Neuronal stem cell (in vitro differentiated cells): ENCODE measurements at regions not wholly inside any gene's neighbourhood (a gene's known extent, or its start where the extent isn't known, plus 50 kb on each side); places are given as distances from the start of the nearest gene placed in this dataset.

Source experiments
- DNase-seq: peaks from one replicate; pipeline ENCODE4 v3.0.0-alpha.2; 2013; ENCODE audit warnings: low spot score
- H2AFZ ChIP-seq: one replicate; pipeline ENCODE4 v1.6.1; 2013; ENCODE audit warnings: mild to moderate bottlenecking, low read length, inconsistent platforms
- H2AK5ac ChIP-seq: 2 replicates; pipeline ENCODE4 v1.6.1; 2013; ENCODE audit warnings: low read depth, mild to moderate bottlenecking, inconsistent platforms, low read length, moderate library complexity, mixed read lengths
- H2BK120ac ChIP-seq: 2 replicates; pipeline ENCODE4 v1.6.1; 2013; ENCODE audit warnings: low read depth, mild to moderate bottlenecking, inconsistent platforms, low read length, moderate library complexity, mixed read lengths
- H2BK12ac ChIP-seq: one replicate; pipeline ENCODE4 v1.6.1; 2013; ENCODE audit warnings: low read length, inconsistent platforms
- H2BK15ac ChIP-seq: 2 replicates; pipeline ENCODE4 v1.6.1; 2013; ENCODE audit warnings: mild to moderate bottlenecking, low read length, inconsistent platforms, mixed read lengths
- H2BK5ac ChIP-seq: one replicate; pipeline ENCODE4 v1.6.1; 2013; ENCODE audit warnings: inconsistent platforms, mild to moderate bottlenecking, low read length, moderate library complexity
- H3K14ac ChIP-seq: one replicate; pipeline ENCODE4 v1.6.1; 2013; ENCODE audit warnings: low read length, inconsistent platforms
- H3K18ac ChIP-seq: 2 replicates; pipeline ENCODE4 v1.6.1; 2013; ENCODE audit warnings: low read length, inconsistent platforms
- H3K23ac ChIP-seq: 2 replicates; pipeline ENCODE4 v1.6.1; 2013; ENCODE audit warnings: low read depth, mild to moderate bottlenecking, mixed read lengths, low read length, inconsistent platforms; ENCODE audit not compliant: poor library complexity
- H3K27ac ChIP-seq: replicated peaks from 3 replicates; pipeline ENCODE4 v1.5.1; 2013; ENCODE audit warnings: low read length, inconsistent platforms
- H3K27me3 ChIP-seq, 3 experiments: 2 replicates each; pipeline ENCODE4 v1.6.1; 2013; ENCODE audit warnings: low read length in 3 of 3, mild to moderate bottlenecking in 2 of 3, inconsistent platforms in 1 of 3, low read depth in 1 of 3, mixed read lengths in 1 of 3, moderate library complexity in 1 of 3; ENCODE audit not compliant: control insufficient read depth in 3 of 3, insufficient read depth in 3 of 3
- H3K36me3 ChIP-seq, 2 donors: replicated peaks in 1 of 2; 2 replicates each; pipeline ENCODE4 v1.6.1; 2013; ENCODE audit warnings: low read length in 2 of 2; ENCODE audit not compliant: control insufficient read depth in 2 of 2, insufficient read depth in 2 of 2
- H3K4ac ChIP-seq: 2 replicates; pipeline ENCODE4 v1.6.1; 2013; ENCODE audit warnings: inconsistent platforms, mild to moderate bottlenecking, low read length, moderate library complexity
- H3K4me1 ChIP-seq, 2 donors: 1 replicate in 1 of 2; 2 replicates in 1 of 2; pipeline ENCODE4 v1.6.1; 2013; ENCODE audit warnings: low read length in 2 of 2, low read depth in 1 of 2; ENCODE audit not compliant: control insufficient read depth in 2 of 2, insufficient read depth in 1 of 2
- H3K4me2 ChIP-seq: one replicate; pipeline ENCODE4 v1.6.1; 2013; ENCODE audit warnings: mild to moderate bottlenecking, low read length, inconsistent platforms; ENCODE audit not compliant: insufficient read depth, poor library complexity, severe bottlenecking
- H3K4me3 ChIP-seq, 2 donors: 2 replicates each; pipeline ENCODE4 v1.5.1; 2013; ENCODE audit warnings: low read length in 2 of 2, mild to moderate bottlenecking in 2 of 2, inconsistent platforms in 1 of 2, moderate library complexity in 1 of 2
- H3K79me1 ChIP-seq: one replicate; pipeline ENCODE4 v1.6.1; 2013; ENCODE audit warnings: low read depth, mild to moderate bottlenecking, inconsistent platforms, low read length, moderate library complexity
- H3K9ac ChIP-seq: one replicate; pipeline ENCODE4 v1.6.1; 2013; ENCODE audit warnings: mild to moderate bottlenecking, low read depth, low read length, inconsistent platforms; ENCODE audit not compliant: poor library complexity
- H3K9me3 ChIP-seq, 2 donors: replicated peaks in 1 of 2; 2 replicates each; pipeline versions ENCODE3 to v1.6.1; 2013; ENCODE audit warnings: low read length in 2 of 2, mild to moderate bottlenecking in 2 of 2, inconsistent platforms in 1 of 2, low read depth in 1 of 2, mixed read lengths in 1 of 2, moderate library complexity in 1 of 2; ENCODE audit not compliant: control insufficient read depth in 2 of 2, insufficient read depth in 1 of 2
- H4K8ac ChIP-seq: one replicate; pipeline ENCODE4 v1.6.1; 2013; ENCODE audit warnings: low read depth, mild to moderate bottlenecking, inconsistent platforms, low read length, moderate library complexity
- H4K91ac ChIP-seq: one replicate; pipeline ENCODE4 v1.6.1; 2013; ENCODE audit warnings: low read length, low read depth, mild to moderate bottlenecking, inconsistent platforms; ENCODE audit not compliant: poor library complexity
- WGBS, 2 donors: extraction: QIAGEN DNeasy Blood & Tissue Kit; methylation state at CpG; one replicate each; pipeline ENCODE4 v1.1.7; 2013; ENCODE audit warnings: missing lambda C conversion rate in 2 of 2, mixed read lengths in 1 of 2; ENCODE audit not compliant: insufficient read length in 2 of 2, insufficient replicate concordance in 1 of 2; ENCODE audit errors: extremely low coverage in 2 of 2; 5-methylcytosine and 5-hydroxymethylcytosine counted together

DNA sequence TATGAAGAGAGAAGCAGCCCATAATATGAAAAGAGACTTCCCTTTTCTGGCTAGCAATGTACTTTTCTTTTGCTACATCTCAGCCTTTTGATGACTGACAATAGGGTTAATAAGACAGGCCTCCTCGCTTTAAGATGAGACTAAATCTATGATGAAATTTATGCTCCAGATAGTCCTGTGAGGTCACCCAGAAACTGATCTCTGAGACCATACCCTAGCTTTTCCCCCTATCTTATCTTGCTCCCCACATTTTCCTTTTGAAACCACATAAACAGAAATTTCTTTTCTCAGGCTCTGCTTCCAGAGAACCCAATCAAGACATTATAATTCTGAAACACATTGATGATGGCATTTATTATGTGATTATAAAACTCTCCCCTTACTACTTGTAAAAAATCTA, 168.8 kb upstream of the CADM2 start:
- Histone ChIP-seq H3K4me3 (no peak overlapping the region), H2BK12ac (no peak overlapping the region), H3K14ac (no peak overlapping the region), H2BK120ac (no peak overlapping the region), H4K91ac (no peak overlapping the region), H3K4ac (no peak overlapping the region), H2AFZ (no peak overlapping the region), H3K18ac (no peak overlapping the region), H3K9me3 (no peaks in the 10 kb centered on the region), H3K27ac (no peak overlapping the region), H3K27me3 (no peaks in the 10 kb centered on the region), H4K8ac (no peak overlapping the region), H2BK15ac (no peak overlapping the region), H2AK5ac (no peak overlapping the region), H3K23ac (no peak overlapping the region), H3K79me1 (no peaks in the 10 kb centered on the region), H3K36me3 (no peaks in the 10 kb centered on the region), H3K4me2 (no peak overlapping the region), H2BK5ac (no peak overlapping the region), H3K4me1 (no peaks in the 10 kb centered on the region), H3K9ac (no peak overlapping the region)
- no CpG with 5 or more reads among the region's 1 CpG for WGBS, 2 donors
- DNase-seq = no peak

DNA sequence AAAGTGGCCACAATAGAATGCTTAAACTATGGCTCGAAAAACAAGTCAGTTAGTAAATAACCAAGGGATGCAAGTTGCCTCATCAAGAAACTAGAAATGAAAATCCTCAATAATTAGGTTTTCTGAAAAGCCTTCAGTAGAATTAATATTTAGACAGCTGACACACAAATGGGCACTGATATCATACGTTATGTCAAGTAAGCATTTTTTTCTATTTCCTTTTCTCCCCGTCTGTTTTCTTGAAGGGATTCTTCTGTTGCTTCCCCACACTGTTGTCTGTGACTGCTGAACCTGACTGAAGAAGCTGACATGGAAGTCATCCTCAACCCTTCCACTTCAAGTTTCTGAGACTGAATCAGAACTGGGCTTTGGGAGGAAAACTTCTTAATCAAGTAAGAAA, 151.8 kb upstream of the CADM2 start:
- Histone ChIP-seq H3K36me3 (no peaks in the 10 kb centered on the region), H2BK12ac (no peak overlapping the region), H3K23ac (no peak overlapping the region), H3K9me3 (no peaks in the 10 kb centered on the region), H3K79me1 (no peaks in the 10 kb centered on the region), H3K9ac (no peak overlapping the region), H2BK15ac (no peak overlapping the region), H3K27me3 (no peaks in the 10 kb centered on the region), H3K4me1 (no peaks in the 10 kb centered on the region), H2AK5ac (no peak overlapping the region), H2BK120ac (no peak overlapping the region), H3K14ac (no peak overlapping the region), H3K27ac (no peak overlapping the region), H4K8ac (peak overlapping the region; percentile 43), H3K4me2 (peak overlapping the region; percentile 11), H4K91ac (no peak overlapping the region), H3K4ac (no peak overlapping the region), H3K4me3 (no peak overlapping the region), H2AFZ (no peak overlapping the region), H3K18ac (no peak overlapping the region), H2BK5ac (no peak overlapping the region)
- DNase-seq = no peak
- WGBS, 2 donors = no CpG with 5 or more reads among the region's 3 CpGs

DNA sequence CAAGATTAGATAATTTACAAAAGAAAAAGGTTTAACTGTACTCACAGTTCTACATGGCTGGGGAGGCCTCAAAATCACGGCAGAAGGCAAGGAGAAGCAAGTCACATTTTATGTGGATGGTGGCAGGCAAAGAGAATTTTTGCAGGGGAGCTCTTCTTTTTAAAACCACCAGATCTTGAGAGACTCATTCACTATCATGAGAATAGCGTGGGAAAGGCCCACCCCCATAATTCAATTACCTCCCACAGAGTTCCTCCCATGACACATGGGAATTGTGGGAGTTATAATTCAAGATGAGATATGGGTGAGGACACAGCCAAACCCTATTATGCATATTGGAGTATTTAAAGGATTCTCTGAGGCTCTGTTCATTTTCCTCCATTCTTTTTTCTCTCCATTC, 138.7 kb upstream of the CADM2 start:
- Histone ChIP-seq H3K79me1 (no peaks in the 10 kb centered on the region), H2AFZ (no peak overlapping the region), H3K4me2 (no peak overlapping the region), H4K8ac (no peak overlapping the region), H3K18ac (no peak overlapping the region), H3K9me3 (no peaks in the 10 kb centered on the region), H3K36me3 (no peaks in the 10 kb centered on the region), H3K4me1 (no peaks in the 10 kb centered on the region), H3K9ac (no peak overlapping the region), H3K4me3 (no peak overlapping the region), H2AK5ac (no peak overlapping the region), H4K91ac (no peak overlapping the region), H2BK12ac (no peak overlapping the region), H2BK5ac (no peak overlapping the region), H3K23ac (no peak overlapping the region), H3K4ac (no peak overlapping the region), H3K14ac (no peak overlapping the region), H3K27me3 (no peaks in the 10 kb centered on the region), H3K27ac (no peak overlapping the region), H2BK15ac (no peak overlapping the region), H2BK120ac (no peak overlapping the region)
- no CpG with 5 or more reads among the region's 2 CpGs for WGBS, 2 donors
- DNase-seq = no peak

DNA sequence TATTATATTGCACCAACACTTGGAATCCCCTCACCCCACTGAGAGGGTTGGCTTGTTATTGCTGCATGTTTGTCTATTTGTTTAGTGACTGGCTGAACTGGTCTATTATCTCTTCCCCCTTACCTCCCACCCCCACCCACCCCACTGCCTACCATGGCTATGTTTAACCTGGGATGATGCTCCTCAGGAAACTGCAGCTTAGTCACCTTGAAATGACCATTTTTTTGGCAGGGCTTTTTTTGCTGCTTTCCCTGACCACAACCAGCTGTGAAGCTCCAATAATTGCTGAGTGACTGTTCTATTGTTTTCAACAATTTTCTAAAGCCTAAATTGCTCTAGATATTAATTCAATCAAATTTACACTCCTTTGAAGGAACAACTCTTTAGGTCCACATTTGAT, 137.9 kb upstream of the CADM2 start:
- H3K23ac ChIP-seq = no peak overlapping the region
- H3K14ac ChIP-seq = no peak overlapping the region
- H4K91ac ChIP-seq = no peak overlapping the region
- H2BK5ac ChIP-seq = no peak overlapping the region
- H3K27me3 ChIP-seq = no peaks in the 10 kb centered on the region
- no peak overlapping the region for H2BK12ac ChIP-seq
- no peak for DNase-seq
- H3K4me1 ChIP-seq = no peaks in the 10 kb centered on the region
- H3K36me3 ChIP-seq = no peaks in the 10 kb centered on the region
- no peaks in the 10 kb centered on the region for H3K9me3 ChIP-seq
- no peak overlapping the region for H3K4me2 ChIP-seq
- no peak overlapping the region for H2AK5ac ChIP-seq
- H3K4me3 ChIP-seq = no peak overlapping the region
- H3K27ac ChIP-seq = no peak overlapping the region
- no peaks in the 10 kb centered on the region for H3K79me1 ChIP-seq
- no peak overlapping the region for H3K9ac ChIP-seq
- no peak overlapping the region for H2AFZ ChIP-seq
- H2BK120ac ChIP-seq = no peak overlapping the region
- H4K8ac ChIP-seq = no peak overlapping the region
- no peak overlapping the region for H3K4ac ChIP-seq
- H3K18ac ChIP-seq = no peak overlapping the region
- no peak overlapping the region for H2BK15ac ChIP-seq
